Endothelial cell of umbilical vein (primary cell): ENCODE measurements at regions not wholly inside any gene's neighbourhood (a gene's known extent, or its start where the extent isn't known, plus 50 kb on each side); places are given as distances from the start of the nearest gene placed in this dataset.

Experiments used
- BruUV-seq: library from RNA; stranded (reverse); fragments of 400-500 nt; replicated peaks from 2 replicates; lab custom pipeline; 2021; lab: Mats Ljungman, UMichigan
- CTCF ChIA-PET: fragments of 300-600, 350-600 bp; sonication (Branson Sonifier 250); formaldehyde crosslinking; loops from one replicate; lab custom pipeline; 2021; ENCODE audit warnings: antibody characterized with exemption, inconsistent platforms; lab: Charles Lee
- POLR2A ChIA-PET: fragments of 300-600, 350-600 bp; sonication (Branson Sonifier 250); formaldehyde crosslinking; loops from one replicate; lab custom pipeline; 2021; ENCODE audit warnings: antibody characterized with exemption, inconsistent platforms; lab: Charles Lee
- DNase-seq: peaks from one replicate; pipeline ENCODE4 v3.0.0-alpha.2; 2011; ENCODE audit warnings: low read depth, low spot score
- FAIRE-seq: peaks from 2 replicates; lab custom pipeline; 2011; peaks lifted over from hg19 to GRCh38; lab: Jason Lieb, UNC
- H2AFZ ChIP-seq: 2 replicates; pipeline ENCODE4 v1.6.0; 2012; ENCODE audit warnings: low read depth, low read length, control low read depth, inconsistent platforms
- H3K27ac ChIP-seq: 2 replicates; pipeline ENCODE4 v1.5.1; 2011; ENCODE audit warnings: low read depth, mild to moderate bottlenecking, control low read depth, low read length, moderate library complexity; ENCODE audit not compliant: insufficient read depth
- H3K27me3 ChIP-seq, 2 experiments: 2 replicates each; pipeline versions ENCODE4 v1.6.0 to v1.6.1; 2011; ENCODE audit warnings: low read length in 2 of 2, mixed read lengths in 1 of 2; ENCODE audit not compliant: control insufficient read depth in 2 of 2, insufficient read depth in 2 of 2
- H3K36me3 ChIP-seq, 2 experiments: 2 replicates in 1 of 2; 3 replicates in 1 of 2; pipeline ENCODE4 v1.5.1; 2011; ENCODE audit warnings: low read length in 2 of 2, mild to moderate bottlenecking in 1 of 2, moderate library complexity in 1 of 2; ENCODE audit not compliant: control insufficient read depth in 2 of 2, insufficient read depth in 2 of 2; ENCODE audit errors: extremely low read depth in 1 of 2
- H3K4me1 ChIP-seq: 3 replicates; pipeline ENCODE4 v1.5.1; 2011; ENCODE audit warnings: mild to moderate bottlenecking, low read length; ENCODE audit not compliant: control insufficient read depth, insufficient read depth; ENCODE audit errors: extremely low read depth
- H3K4me2 ChIP-seq: 2 replicates; pipeline ENCODE4 v1.6.1; 2011; ENCODE audit warnings: low read length, control low read depth, mixed read lengths; ENCODE audit not compliant: insufficient read depth
- H3K4me3 ChIP-seq, 3 experiments: fragments of 200-600 bp in 1 of 3; sonication (generic), shearing (Covaris generic) in 1 of 3; replicated peaks in 1 of 3; 2 replicates each; pipeline ENCODE4 v1.5.1; 2011 to 2016; ENCODE audit warnings: control low read depth in 3 of 3, low read length in 3 of 3, mild to moderate bottlenecking in 2 of 3, inconsistent platforms in 1 of 3, low read depth in 1 of 3, moderate library complexity in 1 of 3; ENCODE audit not compliant: insufficient read depth in 1 of 3
- H3K79me2 ChIP-seq: 2 replicates; pipeline ENCODE4 v1.6.0; 2012; ENCODE audit warnings: low read length, inconsistent platforms; ENCODE audit not compliant: control insufficient read depth, insufficient read depth
- H3K9ac ChIP-seq: replicated peaks from 2 replicates; pipeline ENCODE3; 2011; ENCODE audit warnings: low read length, control low read depth; ENCODE audit not compliant: insufficient read depth; ENCODE audit errors: extremely low read depth
- H3K9me1 ChIP-seq: replicated peaks from 3 replicates; pipeline ENCODE4 v1.6.0; 2011; ENCODE audit warnings: mild to moderate bottlenecking, low read length; ENCODE audit not compliant: control insufficient read depth, insufficient read depth; ENCODE audit errors: extremely low read depth
- H3K9me3 ChIP-seq: replicated peaks from 2 replicates; pipeline ENCODE4 v1.5.1; 2012; ENCODE audit warnings: low read length, inconsistent platforms; ENCODE audit not compliant: control insufficient read depth, insufficient read depth
- H4K20me1 ChIP-seq: replicated peaks from 2 replicates; pipeline ENCODE3; 2011; ENCODE audit warnings: mild to moderate bottlenecking, low read length; ENCODE audit not compliant: control insufficient read depth, insufficient read depth; ENCODE audit errors: extremely low read depth
- CTCF ChIP-seq, 2 donors: IDR thresholded peaks; 1 replicate in 1 of 2; 2 replicates in 1 of 2; pipeline ENCODE4 v1.5.1; 2011; ENCODE audit warnings: low read length in 2 of 2, mild to moderate bottlenecking in 2 of 2, moderate library complexity in 2 of 2, control low read depth in 1 of 2, inconsistent platforms in 1 of 2, low read depth in 1 of 2; ENCODE audit not compliant: insufficient read depth in 1 of 2; ENCODE audit errors: extremely low read depth in 1 of 2
- EZH2 ChIP-seq: IDR thresholded peaks from 2 replicates; pipeline ENCODE4 v1.6.1; 2012; ENCODE audit warnings: borderline replicate concordance, low read depth, mild to moderate bottlenecking, moderate library complexity, low read length, inconsistent platforms; ENCODE audit not compliant: severe bottlenecking
- FOS ChIP-seq: IDR thresholded peaks from 2 replicates; pipeline ENCODE4 v1.6.1; 2011; ENCODE audit warnings: mild to moderate bottlenecking, low read length, moderate library complexity, borderline replicate concordance; ENCODE audit not compliant: insufficient read depth
- GATA2 ChIP-seq: IDR thresholded peaks from 2 replicates; pipeline ENCODE4 v1.7.0; 2011; ENCODE audit warnings: low read depth, mild to moderate bottlenecking, moderate library complexity, mixed read lengths, low read length; ENCODE audit not compliant: insufficient read length, insufficient read depth
- JUN ChIP-seq: IDR thresholded peaks from 2 replicates; pipeline ENCODE4 v1.6.1; 2011; ENCODE audit warnings: borderline replicate concordance, low read depth; ENCODE audit not compliant: insufficient read length, insufficient read depth
- MAX ChIP-seq: IDR thresholded peaks from 2 replicates; pipeline ENCODE4 v1.6.1; 2011; ENCODE audit not compliant: insufficient read depth, insufficient read length
- MYC ChIP-seq: IDR thresholded peaks from one replicate; pipeline ENCODE4 v1.6.1; 2011; ENCODE audit warnings: mild to moderate bottlenecking, low read depth, low read length
- POLR2A ChIP-seq: IDR thresholded peaks from 2 replicates; pipeline ENCODE4 v1.6.1; 2012; ENCODE audit warnings: low read depth, mild to moderate bottlenecking, control low read depth, low read length
- POLR2AphosphoS5 ChIP-seq: IDR thresholded peaks from 2 replicates; pipeline ENCODE4 v1.6.1; 2012; ENCODE audit warnings: low read depth, mild to moderate bottlenecking, control low read depth, low read length, moderate library complexity; ENCODE audit not compliant: insufficient read depth
- dilution Hi-C: fragments of 300-500 bp; cut with MboI; formaldehyde crosslinking; loops from one replicate; pipeline ENCODE4 v1.15.0; 2019; ENCODE audit warnings: low sequenced_read_pairs; ENCODE audit not compliant: extremely low pct_ligation_motif_present
- intact Hi-C: fragments of 100-400 bp; cut with micrococcal nuclease; formaldehyde crosslinking; loops from one replicate; pipeline ENCODE4 v1.10.0; 2022

GRCh38 chr4:30962939-30963338 is 242.8 kb downstream of the PCDH7 start:
- H2AFZ ChIP-seq = no peak overlapping the region
- no peak for TF ChIP-seq CTCF (IDR thresholded peaks at IDR 0.05; ENCODE audit: extremely low read depth in 1 of 2, insufficient read depth in 1 of 2, low read depth in 1 of 2, low read length in 2 of 2)
- peak; percentile 59 for TF ChIP-seq GATA2
- TF ChIP-seq POLR2A = no peak
- peak; percentile 60 for TF ChIP-seq JUN
- no peak for TF ChIP-seq MYC
- TF ChIP-seq POLR2AphosphoS5 = no peak
- no peak for TF ChIP-seq EZH2
- peak; percentile 76 for TF ChIP-seq FOS
- TF ChIP-seq MAX = no peak
- no peaks in the 10 kb centered on the region for H4K20me1 ChIP-seq
- H3K4me3 ChIP-seq = no peak overlapping the region
- dilution Hi-C loops = no loop called here
- peaks cover 6% of the 10 kb centered on the region for H3K4me1 ChIP-seq
- no peaks in the 10 kb centered on the region for H3K79me2 ChIP-seq
- H3K9me3 ChIP-seq = no peaks in the 10 kb centered on the region
- no peak overlapping the region for H3K4me2 ChIP-seq
- peak; percentile 93 for DNase-seq
- ChIA-PET CTCF (no interaction called here), POLR2A (no interaction called here)
- FAIRE-seq = peak; percentile 74
- no peaks in the 10 kb centered on the region for H3K27me3 ChIP-seq
- H3K9me1 ChIP-seq = no peaks in the 10 kb centered on the region
- H3K27ac ChIP-seq = no peak overlapping the region
- no peaks in the 10 kb centered on the region for H3K36me3 ChIP-seq
- H3K9ac ChIP-seq = no peak overlapping the region
- intact Hi-C loops = loop anchor here (5.0 kb wide), 2 partner anchors 129 to 246 kb away; no protein-coding TSS in a partner anchor
- BruUV-seq = no TSS peak
